Stimulated activated CD4-positive, alpha-beta T cell treated with anti-CD3 and anti-CD28 coated beads, Interleukin-12 subunit alpha, Interleukin-12 subunit beta, amount 100 ng/mL, for 24 hours (primary cell): ENCODE measurements at regions not wholly inside any gene's neighbourhood (a gene's known extent, or its start where the extent isn't known, plus 50 kb on each side); places are given as distances from the start of the nearest gene placed in this dataset.

Source experiments
- DNase-seq, 2 experiments: peaks; one replicate each; pipeline ENCODE4 v3.0.0-alpha.2; 2020; ENCODE audit warnings: low read depth in 2 of 2

DNA sequence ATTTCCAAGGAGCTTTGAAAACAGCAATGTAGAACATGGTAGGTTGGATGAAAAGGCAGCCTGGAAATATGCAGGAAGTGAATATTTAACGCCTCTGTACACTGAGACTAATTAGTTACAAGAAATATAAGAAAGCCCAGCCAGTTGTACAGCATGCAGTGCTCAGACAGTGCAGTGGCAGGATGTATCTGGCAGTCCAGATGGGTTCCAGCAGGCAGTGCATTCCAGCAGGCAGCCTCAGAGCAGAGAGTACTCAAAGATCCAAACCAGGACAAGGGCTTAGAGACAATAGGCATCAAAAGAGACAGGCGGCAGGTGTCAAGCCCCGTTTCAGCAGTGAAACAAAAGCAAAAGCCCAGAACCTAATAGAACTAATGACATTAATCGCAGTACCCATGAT is 2776.3 kb downstream of the PCDH9 start:
- DNase-seq: no peak

DNA sequence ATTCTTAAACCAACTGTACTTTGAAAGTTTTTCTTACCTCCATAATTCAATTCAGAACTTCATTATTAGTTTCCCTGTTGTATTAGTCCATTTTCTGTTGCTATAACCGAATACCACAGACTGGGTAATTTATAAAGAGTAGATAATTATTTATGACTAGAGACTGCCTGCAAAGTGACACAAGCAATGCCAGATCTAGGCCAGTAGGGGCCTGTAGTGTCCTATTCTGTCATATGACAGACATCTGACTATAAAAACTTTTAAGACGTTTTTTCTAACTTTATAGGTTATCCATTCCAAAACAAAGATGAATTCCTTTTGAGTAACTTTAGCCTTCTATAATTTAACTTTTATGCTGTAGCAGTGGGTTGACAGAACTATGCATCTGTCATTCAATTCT is 2783.8 kb downstream of the PCDH9 start:
- DNase-seq: no peak

DNA sequence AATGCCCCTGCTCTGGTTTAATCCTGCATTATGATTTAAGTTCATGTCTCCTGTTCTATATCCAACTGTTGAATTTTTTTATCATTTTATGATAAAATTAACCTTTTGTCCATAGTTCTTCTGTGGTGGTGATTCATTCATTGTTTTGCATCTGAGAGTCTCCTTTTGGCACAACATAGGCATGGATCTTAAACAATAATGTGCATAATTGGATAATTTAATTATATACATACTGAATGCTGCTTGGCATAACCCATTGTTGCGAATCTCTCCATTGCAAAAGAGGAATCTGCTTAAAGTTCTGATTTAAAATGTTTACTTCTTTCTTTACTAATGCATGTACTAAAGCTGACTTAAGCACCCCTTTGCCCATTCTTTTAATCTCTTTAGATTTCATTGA is 2788.4 kb downstream of the PCDH9 start:
- no peak for DNase-seq

DNA sequence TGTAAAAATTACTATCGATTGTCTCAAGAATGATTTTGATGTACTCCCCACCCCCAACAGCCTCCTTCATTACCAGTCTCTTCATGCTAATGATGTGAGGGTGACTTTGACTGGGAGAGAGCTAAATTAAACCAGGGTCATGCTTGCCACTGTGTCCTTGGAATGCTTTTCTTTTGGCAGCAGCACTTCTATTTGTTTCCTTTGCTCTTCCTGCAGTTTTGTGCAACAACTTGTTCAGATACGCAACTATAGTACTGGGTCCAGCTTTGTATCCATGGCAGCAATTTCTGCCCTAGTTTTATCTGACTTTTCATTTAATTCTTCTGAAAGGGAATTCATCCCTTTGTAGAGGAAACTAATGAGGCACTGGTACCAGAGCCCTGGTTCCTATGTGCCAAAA is 2792.1 kb downstream of the PCDH9 start:
- DNase-seq: no peak

DNA sequence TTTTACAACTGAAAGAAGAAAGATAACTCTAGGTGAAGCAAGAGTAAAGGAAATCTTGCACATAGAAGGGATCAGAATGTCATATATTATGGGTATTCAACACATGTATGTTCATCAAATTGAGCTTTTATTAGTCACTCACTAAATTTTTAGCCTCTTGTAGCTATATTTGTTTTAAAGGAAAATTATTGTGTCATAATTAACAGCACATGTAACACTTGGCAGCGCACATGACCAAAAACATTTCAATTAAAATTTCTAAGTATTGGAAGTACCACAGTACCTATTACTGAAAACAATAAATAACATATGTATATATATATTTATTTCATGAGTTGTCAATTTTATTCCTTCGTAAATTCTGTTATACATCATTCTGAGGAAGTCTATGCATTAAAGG is 2800.4 kb downstream of the PCDH9 start:
- no peak for DNase-seq

DNA sequence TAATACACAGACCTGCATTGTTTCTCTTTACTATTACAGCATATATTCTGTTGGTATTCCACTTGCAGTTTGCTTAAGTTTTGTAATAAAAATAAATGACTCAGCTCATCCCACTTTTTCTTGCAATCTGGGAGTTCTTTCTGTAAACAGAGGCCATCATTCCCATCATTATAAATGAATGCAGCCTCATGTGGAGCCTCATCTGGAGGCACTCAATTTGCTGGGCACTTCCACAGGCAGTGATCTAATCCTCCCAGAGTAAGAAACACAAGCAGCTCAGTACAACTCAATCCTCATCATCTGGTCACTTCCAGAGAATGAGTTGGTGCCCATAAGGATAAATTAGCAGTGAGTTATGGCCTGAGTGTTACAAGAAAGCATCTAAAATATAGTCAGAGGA is 2801.9 kb downstream of the PCDH9 start:
- no peak for DNase-seq

DNA sequence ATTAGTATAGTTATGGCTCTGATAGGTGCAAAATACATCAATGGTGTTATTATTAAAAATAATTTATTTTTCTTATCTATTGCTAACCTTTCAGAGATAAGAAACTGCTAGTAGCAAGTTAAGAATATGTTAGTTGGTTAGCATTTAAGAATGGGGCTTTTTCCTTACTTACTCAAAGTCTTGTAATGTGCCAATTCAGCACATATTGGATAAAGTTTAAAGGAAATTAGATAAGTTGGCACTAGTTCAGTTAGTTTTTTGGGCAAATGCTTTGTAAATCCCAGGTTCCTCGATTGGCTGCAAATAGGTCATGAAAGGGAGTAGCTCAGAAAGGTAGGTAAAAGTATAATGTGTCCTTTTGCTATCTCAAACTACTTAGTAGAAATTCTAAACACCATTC is 2806.7 kb downstream of the PCDH9 start:
- no peak for DNase-seq

DNA sequence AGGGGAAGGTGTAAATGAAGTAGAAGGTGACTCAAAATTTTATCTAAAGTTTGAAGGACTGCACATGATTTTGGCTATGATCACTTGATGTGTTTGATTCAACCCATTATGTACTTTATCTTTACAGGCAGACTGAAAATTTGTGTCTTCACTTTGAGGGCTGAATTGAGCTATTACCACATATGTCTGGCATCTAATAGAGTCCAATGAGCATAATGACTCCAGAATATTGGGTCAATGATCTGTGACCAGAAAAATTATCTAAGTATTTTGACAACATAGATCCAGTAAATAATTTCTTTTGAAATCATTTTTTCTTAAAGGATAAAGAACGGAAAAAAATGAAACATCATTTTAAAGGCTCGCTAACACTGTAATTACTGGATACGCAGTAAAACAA is 2810.0 kb downstream of the PCDH9 start:
- no peak for DNase-seq

DNA sequence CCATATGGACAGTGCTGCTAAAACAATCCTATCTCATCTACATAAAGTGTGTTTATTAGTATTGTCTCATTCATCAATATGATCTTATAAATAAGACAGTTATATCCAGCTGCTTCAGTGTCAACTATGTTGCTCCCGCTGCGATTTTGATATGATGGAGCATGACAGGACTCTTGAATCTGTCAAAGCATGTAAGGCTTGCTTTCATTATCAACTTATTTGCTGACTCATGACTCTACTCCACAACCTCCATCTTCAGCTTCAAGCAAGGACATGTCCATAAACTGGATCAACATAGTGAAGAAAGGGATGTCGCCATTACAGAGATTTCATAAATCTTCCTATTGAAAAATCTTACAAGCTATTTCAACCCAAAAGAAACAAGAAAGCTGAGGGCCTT is 2812.6 kb downstream of the PCDH9 start:
- no peak for DNase-seq

DNA sequence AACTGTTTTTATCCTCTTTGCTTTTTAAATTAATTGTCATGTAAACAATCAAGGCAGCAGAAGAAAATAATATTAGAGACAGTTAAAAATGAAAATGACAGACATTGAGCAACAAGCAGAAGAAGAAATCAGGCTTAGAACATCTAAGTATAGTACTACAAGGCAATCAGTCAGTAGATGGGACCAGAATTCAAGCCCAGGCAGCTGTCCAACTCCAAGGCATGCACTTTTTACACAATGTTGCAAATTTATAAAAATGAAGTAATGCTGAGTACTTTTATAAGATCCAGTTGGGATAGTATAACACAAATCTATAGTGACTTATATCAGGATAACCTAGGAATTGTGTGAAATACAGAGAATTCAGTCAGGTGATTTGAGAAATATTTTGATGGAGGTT is 2815.8 kb downstream of the PCDH9 start:
- DNase-seq: no peak

DNA sequence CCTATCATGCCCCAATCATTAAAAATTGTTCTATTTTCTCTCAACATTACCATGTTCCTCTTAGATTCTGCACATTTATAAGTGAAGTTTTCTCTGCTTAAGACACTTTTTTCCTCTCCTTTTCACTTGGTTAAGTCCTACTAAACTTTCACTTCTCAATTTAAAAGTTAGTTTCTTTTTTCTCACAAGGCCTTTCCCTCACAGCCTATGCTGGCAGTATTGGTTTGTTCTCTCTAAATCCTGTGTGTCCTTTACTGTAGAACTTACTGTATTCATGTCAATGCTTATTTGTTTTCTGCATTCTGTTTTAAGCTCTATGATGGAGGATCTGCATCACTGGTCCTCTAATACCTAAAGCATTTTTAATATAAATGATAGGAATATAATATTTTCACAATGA is 2816.6 kb downstream of the PCDH9 start:
- no peak for DNase-seq

DNA sequence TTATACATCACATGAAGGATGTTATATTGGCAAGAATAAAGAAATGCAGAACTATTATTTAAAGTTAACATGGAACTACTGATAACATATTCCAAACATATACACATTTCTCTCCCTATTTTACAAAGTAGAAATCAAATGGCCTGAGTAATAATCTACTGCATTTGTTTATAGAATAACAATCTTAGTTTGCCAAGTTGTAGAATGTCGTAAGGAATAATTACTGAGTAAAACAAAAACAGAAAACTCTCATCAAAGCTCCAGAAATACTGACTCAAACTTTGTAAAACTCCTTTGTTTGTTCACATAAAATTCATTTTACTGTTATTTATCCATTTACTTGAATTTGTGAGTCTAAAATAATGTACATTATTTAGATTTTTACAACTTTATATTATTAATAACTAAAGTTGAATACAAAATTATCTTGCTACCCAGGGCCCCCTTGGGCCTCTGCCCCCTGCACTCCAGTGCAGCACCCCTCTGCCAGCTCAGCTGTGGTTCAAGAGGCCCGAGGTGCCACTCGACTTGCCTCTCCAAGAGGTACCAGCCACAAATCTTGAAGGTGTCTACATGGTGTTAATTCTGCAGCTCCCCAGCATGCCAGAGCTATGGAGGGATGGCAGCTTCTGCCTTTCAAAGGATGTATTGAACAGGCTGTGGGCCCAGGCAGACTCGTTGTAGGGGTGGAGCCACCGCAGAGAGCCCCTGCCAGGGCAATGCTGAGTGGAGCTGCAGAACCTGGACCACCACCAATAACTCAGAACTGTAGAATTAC is 2819.7 kb downstream of the PCDH9 start:
- DNase-seq: no peak

DNA sequence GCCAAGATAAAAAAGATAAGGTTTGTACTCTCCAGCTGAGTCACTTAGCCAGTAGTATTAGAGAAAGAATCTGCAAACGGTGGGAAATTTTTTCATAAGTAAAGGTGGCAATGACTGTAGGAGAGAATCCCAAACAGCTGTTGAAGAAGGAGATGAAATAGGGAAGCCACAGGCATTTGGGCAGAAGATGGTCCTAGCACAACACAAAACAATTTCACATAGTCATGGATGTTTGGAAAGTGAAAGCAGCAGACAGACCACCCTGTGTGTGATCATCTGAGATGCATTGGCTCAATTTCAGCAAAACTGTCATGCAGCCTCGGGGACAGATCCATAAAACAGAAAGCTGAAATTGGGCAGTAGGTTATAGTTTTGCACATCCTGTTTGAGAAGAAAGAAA is 2832.4 kb downstream of the PCDH9 start:
- DNase-seq: no peak

DNA sequence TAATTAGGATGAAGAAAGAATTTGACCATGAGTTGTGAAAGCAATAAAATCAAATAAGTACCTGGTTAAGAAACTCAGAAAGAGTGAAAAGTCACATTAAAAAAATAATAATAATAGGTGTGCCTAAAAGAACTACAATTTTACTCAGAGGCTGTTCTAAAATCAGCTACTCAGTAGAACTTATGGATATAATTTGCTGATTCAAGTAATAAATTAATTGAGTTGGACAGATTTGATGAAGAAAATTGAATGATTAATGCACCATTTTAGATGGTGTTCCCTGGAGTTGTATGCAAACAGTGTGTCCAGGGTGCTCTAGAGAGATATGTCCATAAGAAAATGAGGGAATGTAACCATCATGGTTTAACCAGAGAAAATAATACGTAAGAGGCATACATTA is 2852.5 kb downstream of the PCDH9 start:
- DNase-seq: no peak

DNA sequence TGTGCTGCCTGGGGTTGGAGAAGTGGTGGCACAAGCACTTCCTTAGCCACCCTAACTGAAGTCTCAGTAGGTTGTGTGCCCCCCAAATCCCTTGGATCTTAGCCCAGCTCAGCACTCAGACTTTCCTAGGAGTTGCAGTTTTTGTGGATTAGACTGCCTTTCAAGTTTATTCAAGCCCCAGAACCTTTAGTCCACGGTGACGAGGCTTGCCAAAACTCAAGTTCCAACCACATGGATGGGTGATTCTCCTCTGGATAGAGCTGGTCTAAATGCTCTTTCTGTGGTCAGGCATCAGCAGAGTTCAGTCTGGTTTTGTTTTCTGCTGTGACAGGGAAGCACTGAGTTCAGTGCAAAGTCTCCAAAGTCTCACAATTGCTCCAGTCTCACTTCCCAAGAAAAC is 2858.7 kb downstream of the PCDH9 start:
- no peak for DNase-seq

DNA sequence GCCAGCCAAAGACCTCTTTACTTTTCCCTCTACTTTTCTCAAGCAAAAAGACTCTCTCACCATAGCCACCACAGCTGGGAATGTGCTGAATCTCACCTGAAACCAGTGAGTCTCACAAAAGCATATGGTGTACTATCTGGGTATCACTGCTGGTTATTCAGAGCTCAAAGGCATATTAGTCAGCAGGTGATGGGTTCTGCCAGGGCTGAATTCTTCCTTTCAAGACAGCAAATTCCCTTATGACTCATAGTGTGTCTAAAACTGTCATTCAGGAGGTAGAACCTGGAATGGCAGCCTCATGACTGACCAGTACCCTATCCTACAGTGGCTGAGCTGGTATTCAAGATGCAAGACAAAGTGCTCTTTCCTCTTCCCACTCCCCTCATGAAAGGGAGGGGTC is 2859.1 kb downstream of the PCDH9 start:
- DNase-seq: no peak

DNA sequence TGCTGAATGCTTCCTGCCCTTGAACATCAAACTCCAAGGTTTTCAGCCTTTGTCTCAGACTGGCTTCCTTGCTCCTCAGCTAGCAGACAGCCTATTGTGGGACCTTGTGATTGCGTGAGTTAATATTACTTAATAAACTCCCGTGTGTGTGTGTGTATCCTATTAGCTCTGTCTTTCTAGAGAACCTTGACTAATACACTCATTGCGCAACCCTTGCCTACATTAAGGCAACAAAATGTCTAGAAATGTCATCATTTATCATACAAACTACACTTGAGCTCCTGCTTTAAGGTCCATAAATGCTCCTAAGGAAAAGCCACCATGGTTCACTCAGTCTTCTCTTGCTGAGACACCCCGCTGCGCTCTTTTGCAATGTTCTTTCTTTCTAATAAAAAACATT is 2861.0 kb downstream of the PCDH9 start:
- DNase-seq: no peak

DNA sequence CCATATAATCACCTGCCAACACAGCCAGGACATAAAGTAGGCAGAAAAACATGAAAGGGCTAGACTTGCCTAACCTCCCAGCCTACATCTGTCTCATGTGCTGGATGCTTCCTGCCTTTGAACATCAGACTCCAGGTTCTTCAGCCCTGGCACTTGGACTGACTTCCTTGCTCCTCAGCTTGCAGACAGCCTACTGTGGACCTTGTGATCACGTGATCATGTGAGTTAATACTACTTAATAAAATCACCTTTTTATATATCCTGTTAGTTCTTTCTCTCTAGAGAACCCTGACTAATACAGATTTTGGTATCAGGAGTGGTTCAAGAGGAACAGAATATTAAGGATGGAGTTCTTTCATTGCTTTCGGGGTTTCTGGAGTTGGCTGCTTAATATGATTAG is 2867.6 kb downstream of the PCDH9 start:
- DNase-seq: no peak

DNA sequence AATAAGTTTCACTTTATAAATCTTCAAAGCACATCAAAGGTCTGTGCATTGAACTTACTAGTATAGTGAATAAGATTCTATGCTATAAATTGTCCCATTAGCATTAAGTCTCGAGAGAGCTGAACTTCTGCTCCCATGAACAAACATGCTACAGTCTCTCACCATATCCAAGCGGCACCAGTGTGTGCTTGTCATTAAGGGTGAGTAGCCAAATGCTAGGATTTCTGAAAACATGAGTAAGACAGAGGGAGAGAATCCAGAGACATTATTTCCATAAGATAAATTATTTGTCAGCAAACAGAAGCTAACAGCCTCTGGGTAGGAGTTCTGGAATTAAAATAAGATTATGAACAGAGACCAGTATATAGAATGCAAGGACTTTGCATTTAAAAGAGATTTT is 2882.5 kb downstream of the PCDH9 start:
- no peak for DNase-seq

DNA sequence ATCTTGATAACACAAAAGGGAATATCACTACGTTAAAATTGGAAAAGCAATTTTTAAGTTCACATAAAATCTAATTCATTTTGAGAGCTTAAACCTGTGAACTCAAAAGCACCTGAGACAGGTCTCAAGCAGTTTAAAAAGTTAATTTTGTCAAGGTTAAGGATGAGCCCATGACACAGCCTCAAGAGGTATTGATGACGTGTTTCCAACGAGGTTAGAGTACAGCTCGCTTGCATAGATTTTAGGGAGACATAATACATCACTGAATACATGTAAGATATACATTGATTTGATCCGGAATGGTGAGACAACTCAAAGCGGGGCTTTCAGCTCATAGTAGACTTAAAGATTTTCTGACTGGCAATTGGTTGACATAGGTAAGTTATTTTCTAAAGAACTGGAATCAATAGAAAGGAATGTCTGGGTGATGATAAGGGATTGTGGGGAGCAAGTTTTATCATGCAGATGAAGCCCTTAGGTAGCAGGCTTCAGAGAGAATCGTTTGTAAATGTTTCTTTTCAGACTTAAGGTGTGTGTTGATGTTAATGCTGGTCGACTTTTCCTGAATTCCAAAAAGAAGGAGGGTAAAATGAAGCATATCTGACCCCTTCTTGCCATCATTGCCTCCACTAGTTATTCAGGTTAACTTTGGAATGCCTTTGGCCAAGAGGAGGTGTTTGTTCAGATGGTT is 2890.6 kb downstream of the PCDH9 start:
- no peak for DNase-seq

DNA sequence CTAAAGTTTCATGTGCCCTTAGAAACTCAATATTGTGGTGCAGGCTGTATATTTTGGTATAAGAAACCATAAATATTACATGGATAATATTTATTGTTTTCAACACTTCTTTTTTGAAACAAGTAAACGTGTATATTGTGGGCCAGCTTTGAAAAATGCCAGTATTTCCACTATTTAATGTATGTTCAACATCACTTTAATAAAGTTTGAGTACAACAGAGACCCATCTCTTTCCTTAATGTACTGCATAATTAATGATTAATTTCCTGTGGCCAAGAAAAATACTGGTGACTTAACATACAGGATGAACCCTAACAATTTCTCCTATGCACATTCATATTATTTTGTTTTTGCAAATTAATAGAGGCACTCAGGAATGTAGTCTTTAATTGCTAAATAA is 2891.5 kb downstream of the PCDH9 start:
- no peak for DNase-seq

DNA sequence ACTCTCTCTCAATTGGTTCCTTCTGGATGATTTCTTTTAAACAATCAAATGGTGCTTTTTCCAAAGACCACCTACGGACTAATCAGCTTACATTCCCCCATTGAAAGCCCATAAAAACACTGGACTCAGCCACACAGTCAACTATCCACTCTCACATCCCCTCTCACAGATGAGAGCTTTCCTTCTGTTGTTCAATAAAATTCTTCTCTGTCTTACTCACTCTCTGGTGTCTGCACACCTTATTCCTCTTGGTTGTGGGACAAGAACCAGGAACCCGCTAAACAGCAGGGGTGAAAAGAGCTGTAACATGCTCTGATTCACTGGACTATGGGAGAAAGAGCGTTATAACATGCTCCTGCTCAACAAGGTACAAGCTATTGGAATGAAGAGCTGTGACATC is 2896.2 kb downstream of the PCDH9 start:
- no peak for DNase-seq

DNA sequence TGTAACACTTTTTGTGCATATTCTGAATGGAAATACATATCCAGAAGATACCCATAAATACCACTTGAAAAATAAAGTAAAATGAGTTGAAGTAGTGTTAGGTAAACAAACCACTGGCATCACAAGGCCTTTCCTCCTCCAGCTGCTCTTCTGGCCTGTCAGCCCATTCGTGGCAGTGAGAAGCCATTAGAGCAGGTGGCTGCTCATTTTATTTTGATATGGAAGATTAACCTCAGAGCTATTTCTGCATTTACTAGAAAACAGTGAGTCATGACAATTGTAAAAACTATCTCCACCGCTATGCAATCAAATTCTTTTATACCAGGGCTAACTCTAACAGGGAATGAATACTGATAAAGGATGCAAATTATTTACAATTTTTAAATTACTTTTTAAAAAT is 2898.1 kb downstream of the PCDH9 start:
- DNase-seq: no peak
